Heart left ventricle (tissue), 16 donors: ENCODE measurements at regions not wholly inside any gene's neighbourhood (a gene's known extent, or its start where the extent isn't known, plus 50 kb on each side); places are given as distances from the start of the nearest gene placed in this dataset.

Experiments
- ATAC-seq, 4 donors: fragments of 200-7000 bp; cut with Tn5 transposase; one replicate each; pipeline ENCODE4 v1.9.1; 2020 to 2022; ENCODE audit warnings: moderate library complexity in 4 of 4, mild to moderate bottlenecking in 3 of 4, moderate number of reproducible peaks in 1 of 4
- DNase-seq, 5 donors: peaks; one replicate each; pipeline ENCODE4 v3.0.0-alpha.2; 2020
- H3K27ac ChIP-seq, 12 donors: fragments of 200-600 bp; sonication (generic) in 4 of 12; one replicate each; pipeline versions ENCODE4 v1.5.0 to v1.8.0; 2016 to 2022; ENCODE audit warnings: mild to moderate bottlenecking in 2 of 12
- H3K27me3 ChIP-seq, 9 donors: fragments of 200-600 bp; sonication (generic) in 2 of 9; one replicate each; pipeline versions ENCODE4 v1.5.1 to v1.8.0; 2016 to 2022; ENCODE audit warnings: mild to moderate bottlenecking in 3 of 9
- H3K36me3 ChIP-seq, 9 donors: fragments of 200-600 bp; sonication (generic) in 2 of 9; one replicate each; pipeline versions ENCODE4 v1.5.0 to v1.8.0; 2018 to 2022; ENCODE audit warnings: mild to moderate bottlenecking in 2 of 9
- H3K4me1 ChIP-seq, 12 donors: fragments of 200-600 bp; sonication (generic) in 4 of 12; one replicate each; pipeline versions ENCODE4 v1.5.0 to v1.8.0; 2016 to 2022; ENCODE audit warnings: mild to moderate bottlenecking in 3 of 12
- H3K4me3 ChIP-seq, 12 donors: fragments of 200-600 bp; sonication (generic) in 4 of 12; one replicate each; pipeline versions ENCODE4 v1.5.0 to v1.8.0; 2017 to 2022; ENCODE audit warnings: mild to moderate bottlenecking in 9 of 12, moderate library complexity in 4 of 12
- H3K9me3 ChIP-seq, 12 donors: fragments of 200-600 bp; sonication (generic) in 4 of 12; one replicate each; pipeline versions ENCODE4 v1.5.0 to v1.8.0; 2016 to 2022; ENCODE audit warnings: mild to moderate bottlenecking in 1 of 12
- POLR2A ChIP-seq, 2 donors: fragments of 450-650 bp; IDR thresholded peaks; one replicate each; pipeline ENCODE4 v1.6.1; 2017; ENCODE audit warnings: antibody characterized with exemption in 2 of 2, mild to moderate bottlenecking in 2 of 2, moderate library complexity in 2 of 2
- WGBS, 4 donors: extraction: QIAGEN DNeasy Blood & Tissue Kit in 2 of 4; methylation state at CpG; one replicate each; pipeline versions ENCODE4 v1.1.5 to v1.1.7; 2013 to 2018; 5-methylcytosine and 5-hydroxymethylcytosine counted together
- intact Hi-C, 10 donors: fragments of 100-400 bp; cut with DNase I; formaldehyde crosslinking; loops; one replicate each; pipeline versions ENCODE4 v1.11.1 to v1.14.2; 2022
- TF ChIP-seq, protein P1 (sequence below), 12 donors: fragments of 200-600 bp; sonication (generic) in 4 of 12; IDR thresholded peaks; one replicate each; pipeline versions ENCODE4 v1.5.0 to v1.8.0; 2018 to 2022; ENCODE audit warnings: antibody characterized with exemption in 12 of 12, mild to moderate bottlenecking in 5 of 12
- donor health status: ischemic (EF 13 %, LVEDD 7.1; RV severe dilation, severe dysfunction).
- donor health status: healthy with polysubstance abuse.
- donor health status: DM: no; HTN: yes; CAD: no.
- donor health status: DM: no; HTN: no; CAD: no.
- donor health status: ischemic (EF 25% LVEDD 6.9; RV normal size, moderate dysfunction).
- donor health status: ischemic (EF 25% LVEDD 5.7; RV mildly dilated, moderate dysfunction).
- donor health status: healthy.
- donor health status: DM: yes; HTN: yes; CAD: no.
- donor health status: ischemic (EF 35%, LVEDD 5.7; RV mildly dilated, moderate dysfunction).
- donor health status: nonischemic (EF 11% LVEDD 7.7; RV severe dilation, severe dysfunction).
- donor health status: DM: yes; HTN: yes; CAD: no.
- donor health status: PGD.
- donor health status: ischemic (EF 29% LVEDD 5.4; RV normal size, mild dysfunction).
- donor health status: nonischemic (EF 23%, LVEDD 6.1; RV moderate dilation, normal function).

DNA sequence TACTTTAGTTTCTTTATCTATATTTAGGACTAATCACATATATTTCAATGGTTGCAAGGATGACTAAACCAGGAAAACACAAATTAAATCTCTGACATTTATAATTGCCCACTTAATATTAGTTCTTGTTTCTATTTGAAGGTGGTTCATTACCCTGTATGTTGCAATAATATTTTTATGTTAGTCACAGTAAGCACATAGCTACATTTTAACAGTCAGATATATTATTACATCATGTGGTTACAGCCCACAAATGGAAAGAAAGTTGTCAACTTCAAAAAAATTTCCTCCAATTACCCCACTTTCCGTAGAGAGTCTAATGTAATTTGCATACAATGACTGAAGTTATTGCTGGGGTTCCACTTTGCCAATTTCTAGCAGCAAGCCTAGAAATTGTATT, 114.6 kb downstream of the TUSC7 start:
- intact Hi-C loops: no loop called here
- H3K36me3 ChIP-seq: no peaks in the 10 kb centered on the region
- no peak for ATAC-seq
- TF ChIP-seq POLR2A (IDR thresholded peaks at IDR 0.05): no peak
- TF ChIP-seq, protein P1, sequence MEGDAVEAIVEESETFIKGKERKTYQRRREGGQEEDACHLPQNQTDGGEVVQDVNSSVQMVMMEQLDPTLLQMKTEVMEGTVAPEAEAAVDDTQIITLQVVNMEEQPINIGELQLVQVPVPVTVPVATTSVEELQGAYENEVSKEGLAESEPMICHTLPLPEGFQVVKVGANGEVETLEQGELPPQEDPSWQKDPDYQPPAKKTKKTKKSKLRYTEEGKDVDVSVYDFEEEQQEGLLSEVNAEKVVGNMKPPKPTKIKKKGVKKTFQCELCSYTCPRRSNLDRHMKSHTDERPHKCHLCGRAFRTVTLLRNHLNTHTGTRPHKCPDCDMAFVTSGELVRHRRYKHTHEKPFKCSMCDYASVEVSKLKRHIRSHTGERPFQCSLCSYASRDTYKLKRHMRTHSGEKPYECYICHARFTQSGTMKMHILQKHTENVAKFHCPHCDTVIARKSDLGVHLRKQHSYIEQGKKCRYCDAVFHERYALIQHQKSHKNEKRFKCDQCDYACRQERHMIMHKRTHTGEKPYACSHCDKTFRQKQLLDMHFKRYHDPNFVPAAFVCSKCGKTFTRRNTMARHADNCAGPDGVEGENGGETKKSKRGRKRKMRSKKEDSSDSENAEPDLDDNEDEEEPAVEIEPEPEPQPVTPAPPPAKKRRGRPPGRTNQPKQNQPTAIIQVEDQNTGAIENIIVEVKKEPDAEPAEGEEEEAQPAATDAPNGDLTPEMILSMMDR (IDR thresholded peaks at IDR 0.05): no peak
- no peak overlapping the region for H3K4me3 ChIP-seq
- DNase-seq: no peak
- H3K9me3 ChIP-seq: no peaks in the 10 kb centered on the region
- H3K4me1 ChIP-seq: no peaks in the 10 kb centered on the region
- H3K27me3 ChIP-seq: no peaks in the 10 kb centered on the region
- H3K27ac ChIP-seq: no peak overlapping the region
- 60 to 74% (median 65%) methylated on average over 1 of the region's 1 CpG for WGBS, 4 donors

DNA sequence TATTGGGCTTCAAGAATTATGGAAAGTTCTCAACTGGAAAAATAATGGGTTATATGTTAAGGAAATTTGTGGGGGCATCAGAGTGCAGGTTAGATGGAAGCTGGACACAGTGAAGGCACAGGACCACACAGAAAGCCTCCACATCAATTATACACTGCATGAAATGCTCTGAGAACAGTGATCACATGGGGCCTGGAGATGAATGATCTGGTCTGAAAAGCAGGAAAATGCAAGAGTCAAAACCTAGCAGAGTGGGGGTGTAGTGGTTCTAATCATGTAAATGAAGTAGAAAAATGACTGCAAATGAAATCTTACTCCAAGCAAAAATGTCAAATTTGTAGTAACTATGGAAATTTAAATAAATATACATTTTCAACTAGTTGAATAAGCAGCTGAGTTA, 123.6 kb downstream of the TUSC7 start:
- DNase-seq (no peak), ATAC-seq (no peak)
- H3K4me1 ChIP-seq: no peaks in the 10 kb centered on the region
- H3K4me3 ChIP-seq: no peak overlapping the region
- no peaks in the 10 kb centered on the region for H3K36me3 ChIP-seq
- H3K9me3 ChIP-seq: no peaks in the 10 kb centered on the region
- no peaks in the 10 kb centered on the region for H3K27me3 ChIP-seq
- intact Hi-C loops: no loop called here
- no peak for TF ChIP-seq POLR2A (IDR thresholded peaks at IDR 0.05)
- TF ChIP-seq, protein P1 (IDR thresholded peaks at IDR 0.05): no peak
- H3K27ac ChIP-seq: no peak overlapping the region

DNA sequence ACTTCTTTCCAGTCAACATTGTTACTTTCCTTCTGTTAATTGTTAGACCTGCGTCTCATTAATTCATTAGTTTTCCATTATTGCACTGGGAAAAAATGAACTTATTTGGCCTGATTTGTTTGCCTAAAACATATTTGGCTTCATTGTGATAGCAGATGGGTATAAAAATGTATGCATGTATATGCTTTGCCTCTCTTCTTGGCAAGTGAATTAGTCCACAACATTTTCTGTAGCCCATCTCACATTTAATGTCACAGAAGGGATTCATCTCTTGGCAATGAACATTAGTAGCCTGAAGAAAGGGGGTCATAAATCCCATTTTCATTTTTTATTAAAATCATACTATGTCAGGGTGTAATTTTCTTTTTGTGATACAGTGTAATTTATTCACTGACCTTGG, 125.2 kb downstream of the TUSC7 start:
- 88 to 98% (median 92%) methylated on average over 1 of the region's 1 CpG for WGBS, 4 donors
- Histone ChIP-seq H3K36me3 (no peaks in the 10 kb centered on the region), H3K4me3 (no peak overlapping the region), H3K27me3 (no peaks in the 10 kb centered on the region), H3K9me3 (no peaks in the 10 kb centered on the region), H3K4me1 (no peaks in the 10 kb centered on the region), H3K27ac (no peak overlapping the region)
- no peak for ATAC-seq
- TF ChIP-seq, protein P1 (IDR thresholded peaks at IDR 0.05): no peak
- no peak for TF ChIP-seq POLR2A (IDR thresholded peaks at IDR 0.05)
- intact Hi-C loops: no loop called here
- no peak for DNase-seq

DNA sequence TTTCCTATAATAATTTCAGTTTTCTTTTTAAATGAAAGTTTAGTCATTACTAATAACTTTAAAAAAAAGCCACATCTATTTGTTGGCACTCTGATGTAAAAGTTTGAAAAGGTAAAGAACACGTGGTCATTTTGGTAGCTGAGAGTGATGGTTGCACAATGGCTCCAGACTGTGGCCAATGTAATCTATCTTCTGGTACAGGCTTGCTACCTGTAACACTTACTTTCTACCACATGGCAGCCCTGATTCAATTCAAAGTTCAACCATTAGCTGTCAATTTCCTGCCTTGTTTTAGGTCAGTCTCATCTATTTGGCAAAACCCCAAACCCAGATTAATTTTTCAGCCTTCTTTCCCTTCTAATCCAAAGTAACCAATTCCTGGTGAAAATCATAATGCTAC, 126.1 kb downstream of the TUSC7 start:
- Histone ChIP-seq H3K4me1 (no peaks in the 10 kb centered on the region), H3K36me3 (no peaks in the 10 kb centered on the region), H3K4me3 (no peak overlapping the region), H3K9me3 (no peaks in the 10 kb centered on the region), H3K27me3 (no peaks in the 10 kb centered on the region), H3K27ac (no peak overlapping the region)
- no peak for TF ChIP-seq POLR2A (IDR thresholded peaks at IDR 0.05)
- TF ChIP-seq, protein P1 (IDR thresholded peaks at IDR 0.05): no peak
- DNase-seq (no peak), ATAC-seq (no peak)
- intact Hi-C loops: no loop called here
- WGBS, 4 donors: 57 to 75% (median 67%) methylated on average over 1 of the region's 1 CpG
